ENCODE measurements at regions not wholly inside any gene's neighbourhood (a gene's known extent, or its start where the extent isn't known, plus 50 kb on each side); places are given as distances from the start of the nearest gene placed in this dataset.

DNA sequence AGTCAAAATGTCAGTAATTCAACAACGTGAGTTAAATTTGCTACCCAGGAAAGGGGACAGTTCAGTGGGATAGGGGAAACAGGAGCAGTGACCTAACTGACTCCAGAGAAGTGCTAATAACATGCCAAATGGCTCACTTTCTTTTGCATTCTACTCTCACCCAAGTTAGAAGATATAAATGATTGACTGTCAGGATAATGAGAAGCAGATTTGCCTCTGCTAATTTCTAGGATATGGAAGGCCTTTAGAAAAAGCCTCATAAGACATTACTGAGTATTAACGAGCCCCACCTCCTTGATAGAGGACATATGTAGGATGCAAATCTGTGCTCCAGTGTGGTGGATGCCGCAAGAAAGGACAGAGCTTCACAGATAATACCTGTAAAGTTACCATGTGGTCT, 318.6 kb upstream of the NT5C1B start:
- no peaks in the 10 kb centered on the region for H3K27me3 ChIP-seq (ENCODE audit: control insufficient read depth, insufficient read depth, low read length)
- peaks cover 6% of the 10 kb centered on the region; the same call in 1 of the 2 replicates for H3K9me3 ChIP-seq (ENCODE audit: control insufficient read depth, insufficient read depth, low read length)
- CTCF ChIA-PET, result no interaction called here
- H3K27ac ChIP-seq (ENCODE audit: low read depth, low read length), result no peak overlapping the region
- TF ChIP-seq, protein P1, sequence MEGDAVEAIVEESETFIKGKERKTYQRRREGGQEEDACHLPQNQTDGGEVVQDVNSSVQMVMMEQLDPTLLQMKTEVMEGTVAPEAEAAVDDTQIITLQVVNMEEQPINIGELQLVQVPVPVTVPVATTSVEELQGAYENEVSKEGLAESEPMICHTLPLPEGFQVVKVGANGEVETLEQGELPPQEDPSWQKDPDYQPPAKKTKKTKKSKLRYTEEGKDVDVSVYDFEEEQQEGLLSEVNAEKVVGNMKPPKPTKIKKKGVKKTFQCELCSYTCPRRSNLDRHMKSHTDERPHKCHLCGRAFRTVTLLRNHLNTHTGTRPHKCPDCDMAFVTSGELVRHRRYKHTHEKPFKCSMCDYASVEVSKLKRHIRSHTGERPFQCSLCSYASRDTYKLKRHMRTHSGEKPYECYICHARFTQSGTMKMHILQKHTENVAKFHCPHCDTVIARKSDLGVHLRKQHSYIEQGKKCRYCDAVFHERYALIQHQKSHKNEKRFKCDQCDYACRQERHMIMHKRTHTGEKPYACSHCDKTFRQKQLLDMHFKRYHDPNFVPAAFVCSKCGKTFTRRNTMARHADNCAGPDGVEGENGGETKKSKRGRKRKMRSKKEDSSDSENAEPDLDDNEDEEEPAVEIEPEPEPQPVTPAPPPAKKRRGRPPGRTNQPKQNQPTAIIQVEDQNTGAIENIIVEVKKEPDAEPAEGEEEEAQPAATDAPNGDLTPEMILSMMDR (IDR thresholded peaks at IDR 0.05; ENCODE audit: low read depth, low read length), result no peak
- H3K4me3 ChIP-seq (ENCODE audit: low read depth, low read length), result no peak overlapping the region
- POLR2A ChIA-PET, result no interaction called here
- DNase-seq (ENCODE audit: low read depth, low spot score), result no peak

DNA sequence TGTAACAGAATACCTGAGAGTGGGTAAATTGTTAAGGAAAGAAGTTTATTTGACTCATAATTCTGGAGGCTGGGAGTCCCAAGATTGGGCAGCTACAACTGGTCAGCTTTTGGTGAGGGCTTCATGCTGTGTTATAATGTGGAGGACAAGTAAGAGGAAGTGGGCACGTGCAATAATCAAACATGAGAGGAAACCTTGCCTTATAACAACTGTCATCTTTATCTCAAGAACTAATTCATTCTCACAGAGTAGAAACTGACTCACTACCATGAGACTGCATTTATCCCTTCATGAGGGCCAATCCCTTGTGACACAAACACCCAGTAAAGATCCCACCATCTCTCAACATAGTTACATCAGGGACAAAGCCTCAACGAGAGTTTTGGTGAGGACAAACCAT, 318.1 kb upstream of the NT5C1B start:
- H3K27ac ChIP-seq (ENCODE audit: low read depth, low read length), result no peak overlapping the region
- no peaks in the 10 kb centered on the region for H3K27me3 ChIP-seq (ENCODE audit: control insufficient read depth, insufficient read depth, low read length)
- H3K9me3 ChIP-seq (ENCODE audit: control insufficient read depth, insufficient read depth, low read length), result peaks cover 6% of the 10 kb centered on the region; the same call in 1 of the 2 replicates
- no peak for DNase-seq (ENCODE audit: low read depth, low spot score)
- POLR2A ChIA-PET, result no interaction called here
- TF ChIP-seq, protein P1 (IDR thresholded peaks at IDR 0.05; ENCODE audit: low read depth, low read length), result no peak
- no peak overlapping the region for H3K4me3 ChIP-seq (ENCODE audit: low read depth, low read length)
- CTCF ChIA-PET, result no interaction called here

DNA sequence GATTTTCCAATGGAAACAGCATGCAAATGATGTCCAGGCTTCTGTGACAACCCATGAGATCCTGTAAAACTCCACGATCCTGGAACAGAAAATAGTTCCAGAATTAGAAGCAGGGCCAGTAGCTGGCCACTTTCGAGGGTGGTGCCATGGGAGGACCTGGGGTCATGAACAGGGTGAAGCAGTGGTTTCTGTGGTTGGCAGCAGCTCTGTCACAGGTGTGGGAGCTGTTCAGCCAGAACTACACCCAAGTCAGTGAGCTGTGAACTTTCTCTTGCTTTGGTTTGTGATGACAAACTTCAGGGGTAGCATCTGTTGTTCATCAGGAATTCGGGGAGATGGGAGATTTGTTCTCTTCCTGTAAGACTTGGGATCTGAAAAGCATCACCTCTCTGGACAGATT, 314.4 kb upstream of the NT5C1B start:
- TF ChIP-seq, protein P1 (IDR thresholded peaks at IDR 0.05; ENCODE audit: low read depth, low read length), result no peak
- POLR2A ChIA-PET, result no interaction called here
- peaks cover 6% of the 10 kb centered on the region; the same call in 1 of the 2 replicates for H3K9me3 ChIP-seq (ENCODE audit: control insufficient read depth, insufficient read depth, low read length)
- DNase-seq (ENCODE audit: low read depth, low spot score), result no peak
- no peak overlapping the region for H3K4me3 ChIP-seq (ENCODE audit: low read depth, low read length)
- no peak overlapping the region for H3K27ac ChIP-seq (ENCODE audit: low read depth, low read length)
- CTCF ChIA-PET, result no interaction called here
- H3K27me3 ChIP-seq (ENCODE audit: control insufficient read depth, insufficient read depth, low read length), result no peaks in the 10 kb centered on the region

DNA sequence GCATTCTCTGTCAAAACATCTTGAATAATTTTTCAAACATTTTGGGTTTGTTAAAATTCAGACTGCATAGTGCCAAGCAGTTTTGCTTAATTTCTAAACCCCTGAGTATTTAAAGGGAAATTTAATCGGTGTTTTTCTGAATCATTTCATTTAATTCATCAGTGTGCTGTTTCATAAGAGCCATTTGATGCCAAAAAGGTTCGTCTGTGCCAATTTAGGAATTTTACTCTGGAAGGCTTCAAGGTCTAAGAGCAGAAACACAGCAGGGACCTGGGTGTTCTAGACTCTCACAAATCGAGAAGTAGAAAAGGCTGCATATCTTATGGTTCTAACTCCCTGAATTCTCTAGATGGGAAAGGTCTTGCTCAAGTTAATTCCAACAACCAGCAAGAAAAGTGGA, 311.9 kb upstream of the NT5C1B start:
- CTCF ChIA-PET, result no interaction called here
- TF ChIP-seq, protein P1 (IDR thresholded peaks at IDR 0.05; ENCODE audit: low read depth, low read length), result no peak
- POLR2A ChIA-PET, result no interaction called here
- Histone ChIP-seq H3K27ac (ENCODE audit: low read depth, low read length) (no peak overlapping the region), H3K9me3 (ENCODE audit: control insufficient read depth, insufficient read depth, low read length) (peaks cover 2% of the 10 kb centered on the region; the same call in 1 of the 2 replicates), H3K27me3 (ENCODE audit: control insufficient read depth, insufficient read depth, low read length) (no peaks in the 10 kb centered on the region), H3K4me3 (ENCODE audit: low read depth, low read length) (no peak overlapping the region)
- no peak for DNase-seq (ENCODE audit: low read depth, low spot score)

DNA sequence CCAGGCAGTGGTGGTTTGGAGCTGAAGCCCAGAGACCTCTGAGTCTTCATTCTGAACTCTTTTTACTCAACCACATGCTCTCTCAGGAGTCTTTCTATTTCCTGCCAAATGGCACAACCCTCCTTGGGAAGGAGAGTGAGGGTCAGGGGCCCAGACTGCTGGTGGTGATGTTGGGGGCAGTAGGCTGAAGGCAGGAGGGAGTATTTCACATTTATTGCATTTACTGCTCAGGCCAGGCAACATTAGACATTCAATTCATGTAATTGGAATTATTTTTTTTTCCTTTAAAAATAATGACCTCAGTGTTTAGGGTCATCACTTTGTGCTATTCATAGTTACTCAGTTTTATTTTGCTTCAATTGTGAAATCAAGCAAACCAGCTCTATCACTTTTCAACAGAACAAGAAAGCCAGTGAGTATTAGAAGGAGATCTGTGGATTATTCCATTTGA, 311.3 kb upstream of the NT5C1B start:
- H3K27ac ChIP-seq (ENCODE audit: low read depth, low read length), result no peak overlapping the region
- H3K4me3 ChIP-seq (ENCODE audit: low read depth, low read length), result no peak overlapping the region
- CTCF ChIA-PET, result no interaction called here
- POLR2A ChIA-PET, result no interaction called here
- no peak for DNase-seq (ENCODE audit: low read depth, low spot score)
- TF ChIP-seq, protein P1 (IDR thresholded peaks at IDR 0.05; ENCODE audit: low read depth, low read length), result no peak
- H3K9me3 ChIP-seq (ENCODE audit: control insufficient read depth, insufficient read depth, low read length), result no peaks in the 10 kb centered on the region
- no peaks in the 10 kb centered on the region for H3K27me3 ChIP-seq (ENCODE audit: control insufficient read depth, insufficient read depth, low read length)
